HCT116 (cell line): ENCODE measurements at regions not wholly inside any gene's neighbourhood (a gene's known extent, or its start where the extent isn't known, plus 50 kb on each side); places are given as distances from the start of the nearest gene placed in this dataset.

Source experiments
- ATAC-seq: fragments of 200-7000 bp; cut with Tn5 transposase; 2 replicates; pipeline ENCODE4 v1.9.1; 2020; ENCODE audit warnings: mild to moderate bottlenecking, moderate library complexity
- BruUV-seq: library from RNA; stranded (reverse); fragments of 400-500 nt; replicated peaks from 2 replicates; lab custom pipeline; 2021; lab: Mats Ljungman, UMichigan
- CTCF ChIA-PET: fragments of 300-600 bp; sonication (Branson Sonifier 250); formaldehyde crosslinking; loops from one replicate; lab custom pipeline; 2021; ENCODE audit warnings: antibody characterized with exemption; lab: Charles Lee
- POLR2A ChIA-PET: fragments of 300-600, 350-600 bp; sonication (Branson Sonifier 250); formaldehyde crosslinking; loops from one replicate; lab custom pipeline; 2021; ENCODE audit warnings: antibody characterized with exemption; lab: Charles Lee
- RAD21 ChIA-PET, 2 experiments: fragments of 300-600 bp; sonication (Branson Sonifier 250); formaldehyde crosslinking; loops; one replicate each; lab custom pipeline; 2023; ENCODE audit warnings: low total read pairs in 2 of 2; ENCODE audit not compliant: uncharacterized antibody in 2 of 2, unreplicated experiment in 2 of 2, low non-redundant PET in 1 of 2; lab: Charles Lee
- DNase-seq: peaks from one replicate; pipeline ENCODE4 v3.0.0-alpha.2; 2010; ENCODE audit warnings: low read depth, low spot score
- H2AFZ ChIP-seq: fragments of 200-600 bp; shearing (Covaris generic), sonication (generic); 2 replicates; pipeline ENCODE4 v1.6.1; 2017; ENCODE audit warnings: low read depth, mixed run types, mixed read lengths, antibody characterized with exemption, low read length; ENCODE audit not compliant: poor library complexity, severe bottlenecking
- H3K27ac ChIP-seq: 2 replicates; pipeline ENCODE4 v1.5.1; 2012; ENCODE audit warnings: low read depth, low read length
- H3K27me3 ChIP-seq: fragments of 200-600 bp; sonication (generic); 2 replicates; pipeline ENCODE4 v1.6.1; 2016; ENCODE audit warnings: mixed run types, low read length, mixed read lengths; ENCODE audit not compliant: insufficient read depth
- H3K36me3 ChIP-seq, 2 experiments: fragments of 200-500 bp in 1 of 2; fragments of 200-600 bp in 1 of 2; sonication (Bioruptor generic) in 1 of 2; sonication (generic) in 1 of 2; 2 replicates each; pipeline versions ENCODE4 v1.5.1 to v1.6.1; 2014 to 2016; ENCODE audit warnings: low read length in 2 of 2, inconsistent platforms in 1 of 2, mixed read lengths in 1 of 2, mixed run types in 1 of 2; ENCODE audit not compliant: insufficient read depth in 2 of 2, control insufficient read depth in 1 of 2
- H3K4me1 ChIP-seq, 2 experiments: fragments of 200-600 bp in 1 of 2; sonication (generic) in 1 of 2; 2 replicates each; pipeline versions ENCODE4 v1.5.1 to v1.6.1; 2012 to 2017; ENCODE audit warnings: low read length in 2 of 2, inconsistent platforms in 1 of 2, mild to moderate bottlenecking in 1 of 2, mixed read lengths in 1 of 2, mixed run types in 1 of 2, moderate library complexity in 1 of 2; ENCODE audit not compliant: insufficient read depth in 2 of 2, control insufficient read depth in 1 of 2
- H3K4me2 ChIP-seq: fragments of 200-600 bp; sonication (generic); 2 replicates; pipeline ENCODE4 v1.6.1; 2017; ENCODE audit warnings: mixed run types, low read length, mixed read lengths
- H3K4me3 ChIP-seq, 2 experiments: fragments of 200-600 bp in 1 of 2; sonication (generic) in 1 of 2; replicated peaks in 1 of 2; 2 replicates each; pipeline ENCODE4 v1.5.1; 2011 to 2016; ENCODE audit warnings: low read length in 2 of 2, control low read depth in 1 of 2, low read depth in 1 of 2, mild to moderate bottlenecking in 1 of 2, mixed read lengths in 1 of 2, mixed run types in 1 of 2
- H3K79me2 ChIP-seq: fragments of 200-600 bp; sonication (generic); 2 replicates; pipeline ENCODE4 v1.6.1; 2017; ENCODE audit warnings: mild to moderate bottlenecking, mixed run types, low read length, moderate library complexity, mixed read lengths; ENCODE audit not compliant: insufficient read depth
- H3K9ac ChIP-seq: fragments of 200-600 bp; sonication (generic); 2 replicates; pipeline ENCODE4 v1.6.1; 2016; ENCODE audit warnings: low read length, mixed read lengths
- H3K9me2 ChIP-seq: fragments of 200-600 bp; sonication (generic), shearing (Covaris generic); 2 replicates; pipeline ENCODE4 v1.6.1; 2017; ENCODE audit warnings: mixed run types, mild to moderate bottlenecking, moderate library complexity; ENCODE audit not compliant: insufficient read depth
- H3K9me3 ChIP-seq, 2 experiments: fragments of 200-500 bp in 1 of 2; fragments of 200-600 bp in 1 of 2; sonication (Bioruptor generic) in 1 of 2; sonication (generic) in 1 of 2; 2 replicates each; pipeline ENCODE4 v1.6.1; 2014 to 2017; ENCODE audit warnings: low read length in 2 of 2, mixed read lengths in 2 of 2, inconsistent platforms in 1 of 2, low read depth in 1 of 2, mild to moderate bottlenecking in 1 of 2, mixed run types in 1 of 2, moderate library complexity in 1 of 2; ENCODE audit not compliant: control insufficient read depth in 1 of 2, insufficient read depth in 1 of 2
- H4K20me1 ChIP-seq: fragments of 200-600 bp; sonication (generic), shearing (Covaris generic); 2 replicates; pipeline ENCODE4 v1.6.1; 2017; ENCODE audit warnings: mixed run types, mild to moderate bottlenecking, moderate library complexity; ENCODE audit not compliant: insufficient read depth
- ATF3 ChIP-seq: IDR thresholded peaks from 2 replicates; pipeline ENCODE4 v1.6.1; 2012
- CBX3 ChIP-seq: IDR thresholded peaks from 2 replicates; pipeline ENCODE4 v1.6.1; 2012; ENCODE audit warnings: low read depth
- EGR1 ChIP-seq: IDR thresholded peaks from 2 replicates; pipeline ENCODE4 v1.6.1; 2012; ENCODE audit warnings: low read depth
- ELF1 ChIP-seq: IDR thresholded peaks from 2 replicates; pipeline ENCODE4 v1.6.1; 2012; ENCODE audit warnings: low read depth, borderline replicate concordance
- EZH2 ChIP-seq: fragments of 200-600 bp; sonication (generic); IDR thresholded peaks from 2 replicates; pipeline ENCODE4 v1.6.1; 2017; ENCODE audit warnings: antibody characterized with exemption, mixed run types
- EZH2phosphoT487 ChIP-seq: fragments of 200-600 bp; IDR thresholded peaks from 2 replicates; pipeline ENCODE4 v1.6.1; 2018; ENCODE audit warnings: antibody characterized with exemption, borderline replicate concordance
- FOSL1 ChIP-seq: IDR thresholded peaks from 2 replicates; pipeline ENCODE4 v1.6.1; 2012; ENCODE audit warnings: low read depth
- JUND ChIP-seq: IDR thresholded peaks from 2 replicates; pipeline ENCODE4 v1.6.1; 2012
- POLR2A ChIP-seq: IDR thresholded peaks from 2 replicates; pipeline ENCODE4 v1.7.0; 2011; ENCODE audit warnings: borderline replicate concordance; ENCODE audit not compliant: insufficient read depth, insufficient read length; ENCODE audit errors: extremely low read depth
- RAD21 ChIP-seq: IDR thresholded peaks from 2 replicates; pipeline ENCODE4 v1.6.1; 2012; ENCODE audit warnings: low read depth, mild to moderate bottlenecking
- SIN3A ChIP-seq: IDR thresholded peaks from 2 replicates; pipeline ENCODE4 v1.6.1; 2012; ENCODE audit warnings: low read depth
- SP1 ChIP-seq: IDR thresholded peaks from 2 replicates; pipeline ENCODE4 v1.6.1; 2012; ENCODE audit warnings: low read depth
- SRF ChIP-seq: IDR thresholded peaks from 2 replicates; pipeline ENCODE4 v1.6.1; 2012; ENCODE audit warnings: low read depth
- TCF7L2 ChIP-seq: IDR thresholded peaks from 2 replicates; pipeline ENCODE4 v1.7.0; 2011; ENCODE audit warnings: borderline replicate concordance, inconsistent platforms; ENCODE audit not compliant: insufficient read depth, insufficient read length; ENCODE audit errors: extremely low read depth
- YY1 ChIP-seq: IDR thresholded peaks from 2 replicates; pipeline ENCODE4 v1.6.1; 2011; ENCODE audit warnings: low read length, low read depth, moderate library complexity, mild to moderate bottlenecking; ENCODE audit not compliant: insufficient replicate concordance; ENCODE audit errors: extremely low read depth
- ZBTB33 ChIP-seq: IDR thresholded peaks from 2 replicates; pipeline ENCODE4 v1.6.1; 2011; ENCODE audit warnings: mild to moderate bottlenecking, low read length, moderate library complexity; ENCODE audit not compliant: insufficient replicate concordance; ENCODE audit errors: extremely low read depth
- ZNF274 ChIP-seq: fragments of 200-500 bp; sonication (Bioruptor generic); IDR thresholded peaks from 2 replicates; pipeline ENCODE4 v1.6.1; 2014; ENCODE audit warnings: mild to moderate bottlenecking, low read depth, low read length, inconsistent platforms
- intact Hi-C: fragments of 100-400 bp; cut with micrococcal nuclease; formaldehyde crosslinking; loops from 2 replicates; pipeline ENCODE4 v1.10.0; 2022

- TF ChIP-seq YY1: no peak
- no peak for TF ChIP-seq EZH2
- no peak for TF ChIP-seq SIN3A
- TF ChIP-seq EZH2phosphoT487: no peak
- TF ChIP-seq TCF7L2: peak; percentile 31
- no peak for TF ChIP-seq SRF
- TF ChIP-seq ZBTB33: no peak
- no peak for TF ChIP-seq ELF1
Measured at GRCh38 chr14:54338696-54339317, 58.0 kb upstream of the CDKN3 start (continued).

- Histone ChIP-seq H3K9ac (no peak overlapping the region), H3K27me3 (no peaks in the 10 kb centered on the region), H3K4me2 (no peak overlapping the region), H4K20me1 (no peaks in the 10 kb centered on the region), H3K79me2 (no peaks in the 10 kb centered on the region), H3K4me3 (no peak overlapping the region), H3K9me3 (no peaks in the 10 kb centered on the region), H3K9me2 (no peaks in the 10 kb centered on the region), H2AFZ (no peak overlapping the region), H3K36me3 (no peaks in the 10 kb centered on the region), H3K4me1 (peaks cover 25 to 30% of the 10 kb centered on the region in 2 experiments), H3K27ac (no peak overlapping the region)
- DNase-seq (no peak), ATAC-seq (no peak)
- POLR2A ChIA-PET: no interaction called here
- BruUV-seq: no TSS peak
- CTCF ChIA-PET: interaction anchor here (3.9 kb wide), 1 partner anchor 8 kb away, joined by 22 read pairs; no protein-coding TSS in a partner anchor
- intact Hi-C loops: loop anchor here (2.0 to 10.0 kb wide), 4 partner anchors 162 to 801 kb away; no protein-coding TSS in a partner anchor
- RAD21 ChIA-PET: no interaction called here
- TF ChIP-seq JUND (no peak), TCF7L2 (no peak), SRF (no peak), EZH2 (no peak), RAD21 (no peak), EZH2phosphoT487 (no peak), SIN3A (no peak), EGR1 (no peak), FOSL1 (no peak), POLR2A (no peak), ATF3 (no peak), ZNF274 (no peak), CBX3 (no peak), SP1 (no peak)
Measured at GRCh38 chr14:54339771-54340170, 57.0 kb upstream of the CDKN3 start.
